Peyer's patch (tissue), 4 donors: ENCODE measurements at regions not wholly inside any gene's neighbourhood (a gene's known extent, or its start where the extent isn't known, plus 50 kb on each side); places are given as distances from the start of the nearest gene placed in this dataset.

ENCODE experiments used
- DNase-seq, 3 donors: peaks; one replicate each; pipeline ENCODE4 v3.0.0-alpha.2; 2017 to 2019
- H3K27ac ChIP-seq, 4 donors: fragments of 200-600 bp; sonication (generic); one replicate each; pipeline ENCODE4 v1.5.1; 2016 to 2019
- H3K27me3 ChIP-seq, 2 donors: fragments of 200-600 bp; sonication (generic); one replicate each; pipeline ENCODE4 v1.5.1; 2019
- H3K36me3 ChIP-seq, 3 donors: fragments of 200-600 bp; sonication (generic); one replicate each; pipeline ENCODE4 v1.5.1; 2016 to 2019
- H3K4me1 ChIP-seq, 4 donors: fragments of 200-600 bp; sonication (generic); one replicate each; pipeline ENCODE4 v1.5.1; 2016 to 2019
- H3K4me3 ChIP-seq, 4 donors: fragments of 200-600 bp; sonication (generic); 1 replicate in 3 of 4; 2 replicates in 1 of 4; pipeline ENCODE4 v1.5.1; 2016 to 2019; ENCODE audit warnings: mild to moderate bottlenecking in 1 of 4
- H3K9me3 ChIP-seq, 4 donors: fragments of 200-600 bp; sonication (generic); one replicate each; pipeline ENCODE4 v1.5.1; 2016 to 2019; ENCODE audit warnings: mild to moderate bottlenecking in 1 of 4
- POLR2A ChIP-seq, 2 donors: fragments of 450-650 bp; IDR thresholded peaks; one replicate each; pipeline ENCODE4 v1.5.1; 2017; ENCODE audit warnings: antibody characterized with exemption in 2 of 2, mild to moderate bottlenecking in 2 of 2, moderate library complexity in 2 of 2
- TF ChIP-seq, protein P1 (sequence below), 6 experiments: fragments of 450-650 bp in 4 of 6; fragments of 200-600 bp in 2 of 6; sonication (generic) in 1 of 6; IDR thresholded peaks; one replicate each; pipeline ENCODE4 v1.5.1; 2017 to 2019; ENCODE audit warnings: antibody characterized with exemption in 6 of 6, mild to moderate bottlenecking in 3 of 6, moderate library complexity in 1 of 6

GRCh38 chr14:97604731-97605130, 807.5 kb downstream of the VRK1 start:
- Histone ChIP-seq H3K4me1 (no peaks in the 10 kb centered on the region), H3K27ac (peak overlapping the region in 3 of 4 donors; percentile 20 to 35 (median 34))
- no peak for TF ChIP-seq POLR2A (IDR thresholded peaks at IDR 0.05)
- TF ChIP-seq, protein P1, sequence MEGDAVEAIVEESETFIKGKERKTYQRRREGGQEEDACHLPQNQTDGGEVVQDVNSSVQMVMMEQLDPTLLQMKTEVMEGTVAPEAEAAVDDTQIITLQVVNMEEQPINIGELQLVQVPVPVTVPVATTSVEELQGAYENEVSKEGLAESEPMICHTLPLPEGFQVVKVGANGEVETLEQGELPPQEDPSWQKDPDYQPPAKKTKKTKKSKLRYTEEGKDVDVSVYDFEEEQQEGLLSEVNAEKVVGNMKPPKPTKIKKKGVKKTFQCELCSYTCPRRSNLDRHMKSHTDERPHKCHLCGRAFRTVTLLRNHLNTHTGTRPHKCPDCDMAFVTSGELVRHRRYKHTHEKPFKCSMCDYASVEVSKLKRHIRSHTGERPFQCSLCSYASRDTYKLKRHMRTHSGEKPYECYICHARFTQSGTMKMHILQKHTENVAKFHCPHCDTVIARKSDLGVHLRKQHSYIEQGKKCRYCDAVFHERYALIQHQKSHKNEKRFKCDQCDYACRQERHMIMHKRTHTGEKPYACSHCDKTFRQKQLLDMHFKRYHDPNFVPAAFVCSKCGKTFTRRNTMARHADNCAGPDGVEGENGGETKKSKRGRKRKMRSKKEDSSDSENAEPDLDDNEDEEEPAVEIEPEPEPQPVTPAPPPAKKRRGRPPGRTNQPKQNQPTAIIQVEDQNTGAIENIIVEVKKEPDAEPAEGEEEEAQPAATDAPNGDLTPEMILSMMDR (IDR thresholded peaks at IDR 0.05), result no peak

DNA sequence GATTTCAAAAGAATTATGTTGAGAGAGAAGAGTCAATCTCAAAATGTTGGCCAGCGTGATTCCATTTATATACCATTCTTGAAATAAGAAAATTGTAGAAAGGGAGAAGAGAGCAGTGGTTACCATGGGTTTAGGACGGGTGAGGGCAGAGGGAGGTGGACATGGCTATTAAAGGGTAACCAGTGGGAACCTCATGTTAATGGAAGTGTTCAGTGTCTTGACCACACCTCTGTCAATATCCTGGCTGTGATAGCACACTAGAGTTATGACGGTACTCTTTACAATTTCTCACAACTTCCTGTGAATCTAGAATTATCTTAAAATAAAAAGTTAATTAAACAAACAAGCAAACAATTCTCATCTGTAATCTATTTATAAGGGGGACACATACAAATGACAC, 821.2 kb downstream of the VRK1 start:
- Histone ChIP-seq H3K27me3 (no peaks in the 10 kb centered on the region), H3K4me3 (no peak overlapping the region), H3K27ac (peak overlapping the region in 2 of 4 donors; percentile 20 to 37), H3K4me1 (no peaks in the 10 kb centered on the region), H3K36me3 (no peaks in the 10 kb centered on the region), H3K9me3 (peaks cover 0 to 9% (median 4%) of the 10 kb centered on the region in 4 donors)
- no peak for DNase-seq
- TF ChIP-seq POLR2A (IDR thresholded peaks at IDR 0.05), result no peak
- TF ChIP-seq, protein P1 (IDR thresholded peaks at IDR 0.05), result no peak

More at GRCh38 chr14:97604731-97605130, 807.5 kb downstream of the VRK1 start:
- no peaks in the 10 kb centered on the region for H3K27me3 ChIP-seq
- H3K36me3 ChIP-seq, result no peaks in the 10 kb centered on the region
- H3K4me3 ChIP-seq, result no peak overlapping the region
- no peaks in the 10 kb centered on the region for H3K9me3 ChIP-seq
- DNase-seq, result no peak

DNA sequence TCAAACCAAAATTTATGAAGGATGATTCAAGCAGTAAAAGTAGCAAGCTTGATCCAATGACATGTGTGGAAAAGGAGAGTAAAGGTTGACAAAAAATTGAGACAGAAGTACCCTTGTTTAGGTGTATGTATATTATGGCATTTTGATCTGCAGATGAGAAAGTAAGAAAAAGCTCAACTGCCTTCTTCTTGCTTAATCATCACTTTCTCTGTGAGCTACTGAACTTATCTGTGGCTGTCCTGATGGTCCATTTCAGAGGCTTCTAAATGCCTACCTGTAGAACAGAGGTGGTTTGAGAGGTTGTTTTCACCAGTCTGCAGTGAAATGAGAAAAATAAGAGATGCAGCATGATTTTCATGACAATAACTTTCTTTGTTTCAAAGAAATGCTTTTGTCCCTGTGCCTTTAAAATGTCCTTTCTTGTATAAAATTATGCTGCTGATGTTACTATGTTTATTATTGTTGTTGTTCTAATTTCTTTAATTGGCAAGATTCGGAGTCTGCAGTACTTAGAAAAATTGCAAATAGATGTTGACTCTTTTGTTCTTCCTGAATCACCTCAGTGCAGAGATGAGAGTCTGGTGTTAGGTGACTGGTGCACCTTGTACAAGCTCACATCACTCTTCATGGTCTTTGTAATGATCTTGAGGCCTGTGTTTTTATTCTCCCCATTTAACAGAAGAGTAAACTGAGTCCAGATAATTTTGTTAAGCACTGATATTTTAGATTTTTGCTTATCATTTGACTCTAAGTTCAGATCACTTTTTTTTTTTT, 821.9 kb downstream of the VRK1 start:
- no peaks in the 10 kb centered on the region for H3K4me1 ChIP-seq
- peak overlapping the region; percentile 20 to 37 (median 34) for H3K27ac ChIP-seq
- TF ChIP-seq POLR2A (IDR thresholded peaks at IDR 0.05), result no peak
- TF ChIP-seq, protein P1 (IDR thresholded peaks at IDR 0.05), result no peak
- H3K9me3 ChIP-seq, result peaks cover 0 to 9% (median 4%) of the 10 kb centered on the region in 4 donors
- no peak for DNase-seq
- no peak overlapping the region for H3K4me3 ChIP-seq
- no peaks in the 10 kb centered on the region for H3K36me3 ChIP-seq
- no peaks in the 10 kb centered on the region for H3K27me3 ChIP-seq

GRCh38 chr14:97620066-97620465, 822.9 kb downstream of the VRK1 start:
- DNase-seq, result no peak
- H3K27me3 ChIP-seq, result no peaks in the 10 kb centered on the region
- peak overlapping the region; percentile 7 to 39 (median 32) for H3K27ac ChIP-seq
- no peaks in the 10 kb centered on the region for H3K9me3 ChIP-seq
- no peaks in the 10 kb centered on the region for H3K4me1 ChIP-seq
- no peak overlapping the region for H3K4me3 ChIP-seq
- TF ChIP-seq, protein P1 (IDR thresholded peaks at IDR 0.05), result no peak
- TF ChIP-seq POLR2A (IDR thresholded peaks at IDR 0.05), result no peak
- H3K36me3 ChIP-seq, result no peaks in the 10 kb centered on the region

- no peaks in the 10 kb centered on the region for H3K36me3 ChIP-seq
- H3K27me3 ChIP-seq, result no peaks in the 10 kb centered on the region
- DNase-seq, result no peak
- no peak overlapping the region for H3K4me3 ChIP-seq
- TF ChIP-seq, protein P1 (IDR thresholded peaks at IDR 0.05), result no peak
- no peak for TF ChIP-seq POLR2A (IDR thresholded peaks at IDR 0.05)
- no peaks in the 10 kb centered on the region for H3K4me1 ChIP-seq
- H3K9me3 ChIP-seq, result no peaks in the 10 kb centered on the region
- no peak overlapping the region for H3K27ac ChIP-seq
Measured at GRCh38 chr14:97624985-97625384, 827.8 kb downstream of the VRK1 start.
